DMS153 treated with DMSO at 0.1 percent for 48 hours (cell line): ENCODE measurements at regions not wholly inside any gene's neighbourhood (a gene's known extent, or its start where the extent isn't known, plus 50 kb on each side); places are given as distances from the start of the nearest gene placed in this dataset.
"Not testable (repeated sequence)": the region's sequence is repeated elsewhere in the genome, so short reads cannot be mapped to it uniquely, and the experiment has no call there.

ENCODE experiments used
- DNase-seq: peaks from one replicate; lab custom pipeline; 2025; ENCODE audit not compliant: unreplicated experiment; lab: John Stamatoyannopoulos, UW

GRCh38 chr1:194485432-194485831, 1299.0 kb upstream of the B3GALT2 start:
- no peak for DNase-seq

GRCh38 chr1:194478731-194479130, 1292.3 kb upstream of the B3GALT2 start:
- no peak for DNase-seq

- no peak for DNase-seq
Observed at GRCh38 chr1:194477908-194478307, 1291.5 kb upstream of the B3GALT2 start.

DNA sequence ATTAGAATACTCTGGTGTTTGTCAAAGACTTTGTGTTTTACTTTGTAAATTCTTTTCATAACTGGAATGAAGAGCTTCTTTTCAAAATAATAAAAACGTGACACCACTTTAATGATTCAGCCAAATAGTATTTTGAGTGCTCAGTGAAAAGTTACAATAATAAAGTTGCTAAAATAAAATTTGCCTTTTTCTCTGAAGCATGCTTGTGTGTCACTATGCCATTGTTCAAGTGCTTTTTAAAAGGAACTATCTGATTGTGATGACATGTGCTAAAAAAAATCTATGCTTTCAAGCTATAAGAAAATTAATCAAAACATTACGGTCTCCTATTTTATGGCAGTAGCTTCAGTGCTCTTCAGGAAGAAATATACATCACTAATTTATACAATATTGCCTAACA, 1290.5 kb upstream of the B3GALT2 start:
- DNase-seq: no peak

DNA sequence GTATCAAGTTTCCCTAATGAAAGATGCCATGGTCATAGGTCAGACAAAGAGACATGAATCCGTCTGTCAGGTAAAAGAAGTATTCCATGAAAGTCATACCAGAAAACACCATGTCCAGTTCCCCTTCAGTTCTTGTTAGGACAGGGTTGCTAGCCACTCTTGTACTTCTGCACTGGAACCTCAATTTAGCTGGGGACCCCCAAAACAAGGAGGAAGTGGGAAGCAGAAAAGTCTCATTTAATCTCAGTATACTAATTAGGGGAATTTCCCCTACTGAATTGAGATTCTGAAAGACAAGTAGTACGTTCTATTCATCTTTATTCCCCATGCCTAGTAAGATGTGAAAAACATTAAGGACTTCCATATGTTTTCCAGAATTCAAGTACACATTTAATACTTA, 1289.9 kb upstream of the B3GALT2 start:
- DNase-seq: no peak

GRCh38 chr1:194474701-194475100, 1288.3 kb upstream of the B3GALT2 start:
- DNase-seq: no peak

DNA sequence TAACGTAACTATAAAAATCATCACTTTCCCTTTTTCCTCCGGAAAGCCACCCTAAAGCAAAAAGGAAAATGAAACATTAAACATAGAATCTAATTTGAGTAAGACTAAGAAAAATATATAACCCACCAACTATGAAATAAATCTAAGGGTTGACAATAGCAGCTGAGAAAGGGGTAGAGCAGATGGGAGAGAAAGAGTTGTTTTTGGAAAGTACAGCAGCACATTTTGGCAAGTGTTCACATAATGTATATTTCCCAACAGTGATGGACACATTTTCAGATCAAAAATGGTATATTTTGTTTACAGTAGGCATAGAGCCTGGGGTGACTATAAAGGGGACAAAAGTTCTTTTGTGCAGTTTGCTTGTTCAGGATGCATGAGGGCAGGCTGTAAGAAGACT, 1287.4 kb upstream of the B3GALT2 start:
- DNase-seq: no peak

GRCh38 chr1:194469282-194469681, 1282.9 kb upstream of the B3GALT2 start:
- DNase-seq: peak; percentile 24

DNA sequence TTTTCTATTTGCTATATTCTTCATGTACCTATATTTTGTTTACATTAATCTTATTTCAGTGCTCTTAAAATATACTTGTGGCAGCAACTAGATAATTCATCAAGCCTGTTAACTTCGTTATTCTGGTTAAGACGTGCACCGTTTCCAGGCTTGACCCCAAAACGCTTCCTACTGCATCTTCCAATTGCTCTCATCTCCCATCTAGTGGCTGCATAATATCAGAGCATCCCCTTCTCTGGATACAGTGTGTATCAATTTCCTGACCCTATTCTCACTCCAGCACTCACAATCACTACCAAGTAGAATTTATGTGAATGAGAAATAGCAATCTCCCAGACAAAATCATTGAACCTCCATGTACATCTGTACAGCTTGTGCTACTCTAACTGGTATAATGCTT, 1280.3 kb upstream of the B3GALT2 start:
- peak; percentile 20 for DNase-seq

GRCh38 chr1:194447636-194448035, 1261.2 kb upstream of the B3GALT2 start:
- no peak for DNase-seq

DNA sequence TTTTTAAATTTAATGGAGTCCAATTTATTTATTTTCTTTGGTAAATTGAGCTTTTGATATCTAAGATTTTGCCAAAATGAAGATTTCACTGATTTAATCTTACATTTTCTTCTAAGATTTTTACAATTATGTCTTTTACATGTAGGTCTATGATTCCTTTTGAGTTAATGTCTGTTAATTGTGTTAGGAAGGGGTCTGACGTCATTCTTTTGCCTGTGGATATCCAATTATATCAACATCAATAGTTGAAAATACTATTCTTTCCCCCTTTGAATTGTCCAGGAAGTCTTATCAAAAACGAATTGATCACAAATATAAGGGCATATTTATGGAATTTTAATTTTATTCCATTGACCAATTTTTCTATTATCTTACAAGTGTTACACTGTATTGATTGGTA, 1258.8 kb upstream of the B3GALT2 start:
- no peak for DNase-seq

DNA sequence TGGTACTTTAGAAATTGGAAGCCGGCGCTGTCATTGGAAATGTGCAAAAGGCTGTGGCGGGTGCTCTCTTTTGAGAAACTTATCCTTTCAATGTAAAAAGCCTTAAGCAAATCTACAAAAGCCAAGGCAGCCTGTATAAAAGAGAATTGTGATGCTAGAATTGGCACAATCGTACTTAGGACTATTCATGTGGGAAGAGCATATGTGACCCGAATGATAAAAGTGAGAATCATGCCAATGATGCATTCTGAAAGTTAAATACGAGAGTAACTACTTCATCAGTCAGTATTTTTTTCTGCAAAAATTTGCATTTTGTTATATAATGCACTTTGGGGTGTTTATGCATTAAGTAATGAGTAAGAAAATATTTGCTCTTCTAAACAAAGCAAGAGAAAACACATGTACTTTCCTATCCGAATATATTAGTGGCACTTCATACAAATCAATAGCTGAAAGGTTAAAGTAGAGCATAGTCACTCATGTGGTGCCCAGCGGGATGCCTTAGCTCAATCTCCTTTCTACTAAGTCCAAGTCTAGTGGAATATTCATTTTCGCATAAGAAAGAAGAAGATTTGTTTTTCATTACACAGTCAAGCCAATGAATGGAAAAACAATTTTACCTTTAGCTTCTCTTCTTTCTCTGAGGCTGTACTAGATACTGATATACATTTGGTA, 1256.6 kb upstream of the B3GALT2 start:
- DNase-seq: no peak

- DNase-seq: no peak
Observed at GRCh38 chr1:194437135-194437534, 1250.7 kb upstream of the B3GALT2 start.

DNA sequence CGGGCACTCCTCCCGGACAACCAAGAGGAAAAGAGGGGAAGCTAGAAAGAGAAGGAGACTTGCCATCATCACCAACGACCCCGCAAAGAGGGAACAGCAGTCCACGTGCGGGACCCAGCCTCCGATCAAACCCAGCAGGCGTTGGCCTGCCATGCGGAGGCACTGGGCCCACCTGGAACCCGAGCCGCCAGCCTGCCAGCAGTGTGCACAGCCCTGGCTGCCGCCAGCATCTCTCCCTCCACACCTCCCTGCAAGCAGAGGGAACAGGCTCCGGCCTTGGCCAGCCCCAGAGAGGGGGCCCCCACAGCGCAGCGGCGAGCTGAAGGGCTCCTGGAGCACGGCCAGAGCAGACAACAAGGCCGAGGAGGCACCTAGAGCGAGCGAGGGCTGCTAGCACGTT, 1244.7 kb upstream of the B3GALT2 start:
- DNase-seq: no peak

GRCh38 chr1:194420706-194421105, 1234.3 kb upstream of the B3GALT2 start:
- DNase-seq: no peak

- DNase-seq: no peak
Observed at GRCh38 chr1:194419721-194420120, 1233.3 kb upstream of the B3GALT2 start.

DNA sequence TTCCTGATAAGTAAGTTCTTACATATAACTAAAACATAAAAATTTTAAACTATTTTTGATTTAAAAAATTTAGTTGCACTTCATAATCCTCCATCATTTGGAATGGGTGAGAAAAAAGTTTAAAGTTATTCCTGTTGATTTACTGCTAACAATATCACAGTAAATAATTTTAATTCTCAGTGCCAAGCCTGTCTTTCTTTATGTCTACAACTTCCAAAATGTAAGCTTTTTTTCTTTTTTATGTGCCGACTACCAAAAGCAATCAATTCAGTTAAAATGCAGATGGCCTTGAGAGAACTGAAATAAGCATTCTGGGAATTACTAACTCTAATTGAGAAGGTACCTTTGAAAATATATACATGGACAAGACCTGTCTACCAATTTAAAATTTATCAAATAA, 1224.3 kb upstream of the B3GALT2 start:
- no peak for DNase-seq

- not testable (repeated sequence) for DNase-seq
Observed at GRCh38 chr1:194407238-194407637, 1220.8 kb upstream of the B3GALT2 start.

GRCh38 chr1:194394676-194395075, 1208.3 kb upstream of the B3GALT2 start:
- DNase-seq: no peak

- DNase-seq: no peak
Observed at GRCh38 chr1:194387531-194387930, 1201.1 kb upstream of the B3GALT2 start.

- no peak for DNase-seq
Observed at GRCh38 chr1:194378517-194378916, 1192.1 kb upstream of the B3GALT2 start.

DNA sequence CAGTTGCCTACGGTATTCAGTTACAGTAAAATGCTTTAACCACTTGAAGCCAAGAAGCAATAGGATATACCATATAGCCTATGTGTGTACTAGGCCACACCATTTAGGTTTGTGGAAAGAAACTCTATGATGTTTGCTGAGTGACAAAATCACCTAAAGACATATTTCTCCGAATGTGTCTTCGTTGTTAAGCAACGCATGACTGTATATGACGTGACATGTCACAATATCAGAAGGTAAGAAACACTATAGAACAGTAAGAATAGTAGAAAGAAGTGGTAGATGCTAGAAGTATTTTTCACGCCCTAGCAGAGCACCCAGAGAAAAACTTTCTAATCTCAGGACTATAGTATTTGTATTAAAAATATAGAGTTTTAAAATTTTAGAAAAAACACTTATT, 1188.2 kb upstream of the B3GALT2 start:
- no peak for DNase-seq

DNA sequence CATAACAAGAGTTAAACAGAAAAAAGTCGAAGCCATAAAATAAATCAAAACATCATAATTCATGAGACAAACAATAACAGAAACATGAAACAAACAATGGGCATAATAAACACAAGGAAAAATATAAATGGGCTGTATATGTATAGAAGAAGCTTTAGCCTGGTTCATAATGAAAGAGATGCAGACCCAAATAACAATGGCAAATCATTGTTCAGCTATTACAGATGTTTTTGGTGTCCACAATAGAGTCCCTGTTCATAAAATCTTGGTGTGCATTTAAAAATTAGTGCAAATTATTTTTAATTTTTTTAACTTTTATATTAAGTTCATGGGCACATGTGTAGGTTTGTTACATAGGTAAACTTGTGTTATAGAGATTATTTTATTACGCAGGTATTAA, 1185.9 kb upstream of the B3GALT2 start:
- no peak for DNase-seq
